ENCODE measurements at regions not wholly inside any gene's neighbourhood (a gene's known extent, or its start where the extent isn't known, plus 50 kb on each side); places are given as distances from the start of the nearest gene placed in this dataset.

DNA sequence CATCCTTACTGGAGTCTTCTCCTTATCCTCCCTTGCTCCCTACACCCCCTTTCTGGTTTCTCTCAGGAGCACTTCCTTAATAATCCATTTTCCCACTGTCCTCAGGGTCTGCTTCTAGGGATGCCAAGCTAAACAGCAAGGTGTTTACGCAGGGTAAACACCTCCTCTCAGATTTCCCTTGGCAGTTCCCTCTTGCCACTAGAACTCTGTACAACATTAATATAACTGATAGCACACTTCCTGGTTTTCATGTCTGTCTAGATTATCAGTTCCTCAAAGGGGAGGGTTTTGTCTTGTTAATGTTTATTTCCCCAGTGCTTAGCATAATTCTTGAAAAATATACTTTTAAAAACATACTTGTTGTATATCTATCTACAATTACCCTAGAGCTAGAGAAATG is 118.0 kb upstream of the SLC24A5 start:
- H3K27me3 ChIP-seq (ENCODE audit: insufficient read depth, low read length, poor library complexity) = no peaks in the 10 kb centered on the region
- H3K9ac ChIP-seq (ENCODE audit: low read depth, low read length) = no peak overlapping the region
- DNase-seq = no peak
- no peaks in the 10 kb centered on the region for H3K36me3 ChIP-seq (ENCODE audit: insufficient read depth, low read length)
- H3K4me2 ChIP-seq (ENCODE audit: insufficient read depth, low read length) = no peak overlapping the region
- no peaks in the 10 kb centered on the region for H3K9me3 ChIP-seq (ENCODE audit: insufficient read depth, low read length, severe bottlenecking)
- no peaks in the 10 kb centered on the region for H3K4me1 ChIP-seq (ENCODE audit: insufficient read depth, low read length)
- no peak overlapping the region for H2AFZ ChIP-seq (ENCODE audit: low read depth, low read length)
- H3K4me3 ChIP-seq (ENCODE audit: low read depth in 1 of 2, low read length in 2 of 2) = no peak overlapping the region
- no peak for TF ChIP-seq EZH2 (IDR thresholded peaks at IDR 0.05; ENCODE audit: borderline replicate concordance, low read depth, low read length, severe bottlenecking)
- TF ChIP-seq, protein P1, sequence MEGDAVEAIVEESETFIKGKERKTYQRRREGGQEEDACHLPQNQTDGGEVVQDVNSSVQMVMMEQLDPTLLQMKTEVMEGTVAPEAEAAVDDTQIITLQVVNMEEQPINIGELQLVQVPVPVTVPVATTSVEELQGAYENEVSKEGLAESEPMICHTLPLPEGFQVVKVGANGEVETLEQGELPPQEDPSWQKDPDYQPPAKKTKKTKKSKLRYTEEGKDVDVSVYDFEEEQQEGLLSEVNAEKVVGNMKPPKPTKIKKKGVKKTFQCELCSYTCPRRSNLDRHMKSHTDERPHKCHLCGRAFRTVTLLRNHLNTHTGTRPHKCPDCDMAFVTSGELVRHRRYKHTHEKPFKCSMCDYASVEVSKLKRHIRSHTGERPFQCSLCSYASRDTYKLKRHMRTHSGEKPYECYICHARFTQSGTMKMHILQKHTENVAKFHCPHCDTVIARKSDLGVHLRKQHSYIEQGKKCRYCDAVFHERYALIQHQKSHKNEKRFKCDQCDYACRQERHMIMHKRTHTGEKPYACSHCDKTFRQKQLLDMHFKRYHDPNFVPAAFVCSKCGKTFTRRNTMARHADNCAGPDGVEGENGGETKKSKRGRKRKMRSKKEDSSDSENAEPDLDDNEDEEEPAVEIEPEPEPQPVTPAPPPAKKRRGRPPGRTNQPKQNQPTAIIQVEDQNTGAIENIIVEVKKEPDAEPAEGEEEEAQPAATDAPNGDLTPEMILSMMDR (IDR thresholded peaks at IDR 0.05; ENCODE audit: borderline replicate concordance, extremely low read depth, low read length, poor library complexity, severe bottlenecking) = no peak
- ATAC-seq (ENCODE audit: insufficient read depth, low read depth) = no peak
- no peaks in the 10 kb centered on the region for H4K20me1 ChIP-seq (ENCODE audit: insufficient read depth, low read length)
- H3K79me2 ChIP-seq (ENCODE audit: insufficient read depth, low read length) = no peaks in the 10 kb centered on the region
- no peak overlapping the region for H3K27ac ChIP-seq (ENCODE audit: low read length)

DNA sequence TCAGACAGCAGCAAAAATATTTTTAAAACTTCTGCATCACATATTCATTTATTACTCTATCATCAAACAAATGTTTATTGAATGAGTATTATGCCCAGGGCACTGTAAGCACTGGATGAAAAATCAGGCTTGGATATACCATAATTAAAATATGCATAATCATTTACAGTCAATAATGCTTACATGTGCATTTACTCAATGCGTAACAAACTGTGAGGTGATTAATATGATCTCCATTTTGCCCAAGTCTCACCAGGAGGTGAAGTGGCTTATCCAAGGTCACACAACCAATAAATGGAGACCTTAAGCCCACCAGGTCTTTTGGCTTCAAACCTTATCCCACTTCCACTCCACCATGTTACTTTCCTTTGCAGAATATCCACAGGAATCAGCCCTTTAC is 117.3 kb upstream of the SLC24A5 start:
- Histone ChIP-seq H2AFZ (ENCODE audit: low read depth, low read length) (no peak overlapping the region), H3K4me1 (ENCODE audit: insufficient read depth, low read length) (no peaks in the 10 kb centered on the region), H3K4me2 (ENCODE audit: insufficient read depth, low read length) (no peak overlapping the region), H3K79me2 (ENCODE audit: insufficient read depth, low read length) (no peaks in the 10 kb centered on the region), H3K4me3 (ENCODE audit: low read depth in 1 of 2, low read length in 2 of 2) (no peak overlapping the region), H3K36me3 (ENCODE audit: insufficient read depth, low read length) (no peaks in the 10 kb centered on the region), H3K27me3 (ENCODE audit: insufficient read depth, low read length, poor library complexity) (no peaks in the 10 kb centered on the region), H3K9me3 (ENCODE audit: insufficient read depth, low read length, severe bottlenecking) (no peaks in the 10 kb centered on the region), H3K9ac (ENCODE audit: low read depth, low read length) (no peak overlapping the region), H4K20me1 (ENCODE audit: insufficient read depth, low read length) (no peaks in the 10 kb centered on the region), H3K27ac (ENCODE audit: low read length) (no peak overlapping the region)
- DNase-seq (no peak), ATAC-seq (ENCODE audit: insufficient read depth, low read depth) (no peak)
- TF ChIP-seq, protein P1 (IDR thresholded peaks at IDR 0.05; ENCODE audit: borderline replicate concordance, extremely low read depth, low read length, poor library complexity, severe bottlenecking) = no peak
- no peak for TF ChIP-seq EZH2 (IDR thresholded peaks at IDR 0.05; ENCODE audit: borderline replicate concordance, low read depth, low read length, severe bottlenecking)

DNA sequence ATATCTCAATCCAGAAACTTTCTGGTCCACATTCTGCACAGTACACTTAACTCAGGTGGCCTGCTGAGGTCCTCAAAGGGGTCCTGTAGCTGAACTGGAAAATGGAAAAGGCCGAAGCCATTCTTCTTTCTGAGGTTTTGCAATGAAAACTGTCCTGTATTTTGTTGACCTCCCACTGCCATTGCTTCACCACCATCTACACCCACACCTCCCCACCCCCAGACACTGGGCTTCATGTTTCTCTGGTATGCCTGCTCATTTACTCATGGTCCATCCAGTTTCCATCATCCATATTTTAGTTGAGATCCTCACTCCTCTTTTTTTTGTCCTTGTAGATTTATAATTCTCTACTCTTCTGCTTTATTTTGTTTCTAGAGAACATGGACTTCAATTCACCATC is 115.7 kb upstream of the SLC24A5 start:
- Histone ChIP-seq H3K9ac (ENCODE audit: low read depth, low read length) (no peak overlapping the region), H3K4me1 (ENCODE audit: insufficient read depth, low read length) (no peaks in the 10 kb centered on the region), H3K9me3 (ENCODE audit: insufficient read depth, low read length, severe bottlenecking) (no peaks in the 10 kb centered on the region), H3K79me2 (ENCODE audit: insufficient read depth, low read length) (no peaks in the 10 kb centered on the region), H3K4me2 (ENCODE audit: insufficient read depth, low read length) (no peak overlapping the region), H3K27ac (ENCODE audit: low read length) (no peak overlapping the region), H4K20me1 (ENCODE audit: insufficient read depth, low read length) (no peaks in the 10 kb centered on the region), H3K4me3 (ENCODE audit: low read depth in 1 of 2, low read length in 2 of 2) (no peak overlapping the region), H3K27me3 (ENCODE audit: insufficient read depth, low read length, poor library complexity) (no peaks in the 10 kb centered on the region), H3K36me3 (ENCODE audit: insufficient read depth, low read length) (no peaks in the 10 kb centered on the region), H2AFZ (ENCODE audit: low read depth, low read length) (no peak overlapping the region)
- TF ChIP-seq, protein P1 (IDR thresholded peaks at IDR 0.05; ENCODE audit: borderline replicate concordance, extremely low read depth, low read length, poor library complexity, severe bottlenecking) = no peak
- no peak for TF ChIP-seq EZH2 (IDR thresholded peaks at IDR 0.05; ENCODE audit: borderline replicate concordance, low read depth, low read length, severe bottlenecking)
- ATAC-seq (ENCODE audit: insufficient read depth, low read depth) (no peak), DNase-seq (no peak)

DNA sequence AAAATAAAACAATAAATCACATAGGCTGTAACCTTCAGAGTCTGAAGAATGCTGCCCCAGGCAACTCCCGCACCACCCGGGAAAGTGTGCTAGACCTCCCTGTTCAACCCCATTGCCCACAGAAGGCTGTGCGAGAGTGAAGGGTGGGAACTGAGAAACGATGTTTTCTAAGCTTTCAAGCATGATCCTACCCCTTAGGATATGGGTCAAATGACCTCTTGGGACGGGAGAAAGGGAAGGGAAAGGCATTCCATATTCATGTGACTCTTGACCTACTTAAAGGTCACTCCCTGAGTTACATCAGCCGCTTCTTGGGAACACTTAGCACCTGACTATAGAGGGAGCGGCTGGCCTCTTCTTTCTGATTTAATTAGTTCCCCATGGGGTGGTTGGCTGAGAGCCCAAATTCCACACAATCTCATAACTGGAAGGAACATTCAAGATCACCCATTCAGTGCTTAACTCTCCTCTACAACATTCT is 114.7 kb upstream of the SLC24A5 start:
- no peaks in the 10 kb centered on the region for H3K27me3 ChIP-seq (ENCODE audit: insufficient read depth, low read length, poor library complexity)
- no peak overlapping the region for H3K4me3 ChIP-seq (ENCODE audit: low read depth in 1 of 2, low read length in 2 of 2)
- H3K79me2 ChIP-seq (ENCODE audit: insufficient read depth, low read length) = no peaks in the 10 kb centered on the region
- ATAC-seq (ENCODE audit: insufficient read depth, low read depth) (no peak), DNase-seq (no peak)
- no peak overlapping the region for H3K27ac ChIP-seq (ENCODE audit: low read length)
- TF ChIP-seq, protein P1 (IDR thresholded peaks at IDR 0.05; ENCODE audit: borderline replicate concordance, extremely low read depth, low read length, poor library complexity, severe bottlenecking) = no peak
- no peak for TF ChIP-seq EZH2 (IDR thresholded peaks at IDR 0.05; ENCODE audit: borderline replicate concordance, low read depth, low read length, severe bottlenecking)
- no peaks in the 10 kb centered on the region for H3K4me1 ChIP-seq (ENCODE audit: insufficient read depth, low read length)
- no peaks in the 10 kb centered on the region for H3K9me3 ChIP-seq (ENCODE audit: insufficient read depth, low read length, severe bottlenecking)
- no peak overlapping the region for H2AFZ ChIP-seq (ENCODE audit: low read depth, low read length)
- no peak overlapping the region for H3K4me2 ChIP-seq (ENCODE audit: insufficient read depth, low read length)
- no peaks in the 10 kb centered on the region for H4K20me1 ChIP-seq (ENCODE audit: insufficient read depth, low read length)
- no peak overlapping the region for H3K9ac ChIP-seq (ENCODE audit: low read depth, low read length)
- no peaks in the 10 kb centered on the region for H3K36me3 ChIP-seq (ENCODE audit: insufficient read depth, low read length)

Data from DND-41 (cell line).